NCI-H2227 (cell line): ENCODE measurements at regions not wholly inside any gene's neighbourhood (a gene's known extent, or its start where the extent isn't known, plus 50 kb on each side); places are given as distances from the start of the nearest gene placed in this dataset.
A peak's percentile ranks its signal among the peaks of the same experiment; 100 is the strongest.
"Not testable (repeated sequence)": the region's sequence is repeated elsewhere in the genome, so short reads cannot be mapped to it uniquely, and the experiment has no call there.

Experiments used
- DNase-seq: peaks from one replicate; lab custom pipeline; 2025; ENCODE audit not compliant: unreplicated experiment; lab: John Stamatoyannopoulos, UW

- DNase-seq = no peak
Observed at GRCh38 chr9:135271425-135271824, 184.0 kb downstream of the OLFM1 start.

- no peak for DNase-seq
Observed at GRCh38 chr9:135272608-135273007, 185.1 kb downstream of the OLFM1 start.

GRCh38 chr9:135273008-135273407, 185.5 kb downstream of the OLFM1 start:
- no peak for DNase-seq

- DNase-seq = no peak
Observed at GRCh38 chr9:135275163-135275562, 187.7 kb downstream of the OLFM1 start.

- DNase-seq = no peak
Observed at GRCh38 chr9:135275571-135276289, 188.3 kb downstream of the OLFM1 start.

- no peak for DNase-seq
Observed at GRCh38 chr9:135277219-135278201, 190.0 kb downstream of the OLFM1 start.

GRCh38 chr9:135278586-135278985, 191.1 kb downstream of the OLFM1 start:
- DNase-seq = no peak

GRCh38 chr9:135279385-135279784, 191.9 kb downstream of the OLFM1 start:
- DNase-seq = no peak

GRCh38 chr9:135279834-135280393, 192.4 kb downstream of the OLFM1 start:
- DNase-seq = no peak

- DNase-seq = no peak
Observed at GRCh38 chr9:135280666-135281065, 193.2 kb downstream of the OLFM1 start.

- DNase-seq = no peak
Observed at GRCh38 chr9:135281151-135281550, 193.7 kb downstream of the OLFM1 start.

GRCh38 chr9:135281791-135282737, 194.6 kb downstream of the OLFM1 start:
- DNase-seq = peak; percentile 29

GRCh38 chr9:135282808-135283207, 195.3 kb downstream of the OLFM1 start:
- DNase-seq = no peak

- no peak for DNase-seq
Observed at GRCh38 chr9:135283671-135284070, 195.9 kb upstream of the PPP1R26 start.

- no peak for DNase-seq
Observed at GRCh38 chr9:135284386-135285134, 195.0 kb upstream of the PPP1R26 start.

GRCh38 chr9:135286187-135286925, 193.2 kb upstream of the PPP1R26 start:
- DNase-seq = not testable (repeated sequence)

- DNase-seq = no peak
Observed at GRCh38 chr9:135286961-135287360, 192.6 kb upstream of the PPP1R26 start.

- DNase-seq = no peak
Observed at GRCh38 chr9:135287627-135288026, 192.0 kb upstream of the PPP1R26 start.

- no peak for DNase-seq
Observed at GRCh38 chr9:135288054-135288453, 191.5 kb upstream of the PPP1R26 start.
